H1 (cell line): ENCODE measurements at regions not wholly inside any gene's neighbourhood (a gene's known extent, or its start where the extent isn't known, plus 50 kb on each side); places are given as distances from the start of the nearest gene placed in this dataset.
"Not testable (repeated sequence)": the region's sequence is repeated elsewhere in the genome, so short reads cannot be mapped to it uniquely, and the experiment has no call there.

Experiments used
- CTCF ChIA-PET: fragments of 300-600 bp; sonication (Branson Sonifier 250); formaldehyde crosslinking; loops from one replicate; lab custom pipeline; 2021; ENCODE audit not compliant: partially characterized antibody; lab: Charles Lee
- POLR2A ChIA-PET: fragments of 300-600 bp; sonication (Branson Sonifier 250); formaldehyde crosslinking; loops from one replicate; lab custom pipeline; 2021; ENCODE audit warnings: inconsistent platforms; ENCODE audit not compliant: partially characterized antibody; lab: Charles Lee
- DNase-seq, 2 experiments: peaks; one replicate each; pipeline versions ENCODE4 v3.0.0 to v3.0.0-alpha.2; 2010 to 2022; ENCODE audit warnings: low spot score in 2 of 2, low read depth in 1 of 2, mixed read lengths in 1 of 2
- FAIRE-seq: peaks from 2 replicates; lab custom pipeline; 2011; peaks lifted over from hg19 to GRCh38; lab: Jason Lieb, UNC
- H2AFZ ChIP-seq: 2 replicates; pipeline ENCODE4 v1.8.1; 2012; ENCODE audit warnings: low read length, inconsistent platforms
- H2AK5ac ChIP-seq: 2 replicates; pipeline ENCODE4 v1.6.1; 2013; ENCODE audit warnings: low read depth, low read length
- H2BK120ac ChIP-seq: replicated peaks from 2 replicates; pipeline ENCODE3; 2013; ENCODE audit warnings: low read depth, low read length, inconsistent platforms
- H2BK12ac ChIP-seq: 2 replicates; pipeline ENCODE4 v1.6.1; 2013; ENCODE audit warnings: low read depth, low read length
- H2BK15ac ChIP-seq: 2 replicates; pipeline ENCODE4 v1.6.1; 2013; ENCODE audit warnings: low read length
- H2BK20ac ChIP-seq: 2 replicates; pipeline ENCODE4 v1.6.1; 2013; ENCODE audit warnings: low read length
- H2BK5ac ChIP-seq: 2 replicates; pipeline ENCODE4 v1.6.1; 2013; ENCODE audit warnings: low read depth, low read length
- H3K14ac ChIP-seq: 2 replicates; pipeline ENCODE4 v1.6.1; 2013; ENCODE audit warnings: inconsistent platforms; ENCODE audit not compliant: insufficient read length
- H3K18ac ChIP-seq: 2 replicates; pipeline ENCODE4 v1.6.1; 2013; ENCODE audit warnings: low read length; ENCODE audit errors: extremely low read depth
- H3K23ac ChIP-seq: 2 replicates; pipeline ENCODE4 v1.6.1; 2013; ENCODE audit warnings: inconsistent platforms; ENCODE audit not compliant: insufficient read length
- H3K23me2 ChIP-seq: 2 replicates; pipeline ENCODE4 v1.6.1; 2013; ENCODE audit warnings: low read depth, low read length
- H3K27ac ChIP-seq: 2 replicates; pipeline ENCODE4 v1.6.1; 2011; ENCODE audit warnings: low read depth, low read length, inconsistent platforms
- H3K27me3 ChIP-seq, 4 experiments: replicated peaks in 1 of 4; 1 replicate in 1 of 4; 2 replicates in 3 of 4; pipeline versions ENCODE4 v1.6.1 to v1.8.1; 2011 to 2013; ENCODE audit warnings: low read length in 3 of 4, mild to moderate bottlenecking in 3 of 4, inconsistent platforms in 2 of 4, mixed read lengths in 2 of 4, moderate library complexity in 1 of 4; ENCODE audit not compliant: control insufficient read depth in 3 of 4, insufficient read depth in 3 of 4; ENCODE audit errors: extremely low read depth in 1 of 4
- H3K36me3 ChIP-seq, 4 experiments: 2 replicates each; pipeline versions ENCODE4 v1.6.1 to v1.8.1; 2011 to 2013; ENCODE audit warnings: mild to moderate bottlenecking in 4 of 4, low read length in 3 of 4, moderate library complexity in 2 of 4, control low read depth in 1 of 4, inconsistent platforms in 1 of 4; ENCODE audit not compliant: insufficient read depth in 4 of 4, control insufficient read depth in 2 of 4
- H3K4ac ChIP-seq: replicated peaks from 2 replicates; pipeline ENCODE3; 2013; ENCODE audit warnings: low read length, low read depth, mixed read lengths, inconsistent platforms; ENCODE audit not compliant: insufficient read length
- H3K4me1 ChIP-seq, 4 experiments: replicated peaks in 1 of 4; 1 replicate in 1 of 4; 2 replicates in 3 of 4; pipeline versions ENCODE4 v1.6.1 to v1.8.1; 2011 to 2013; ENCODE audit warnings: low read length in 3 of 4, inconsistent platforms in 2 of 4, mixed read lengths in 1 of 4; ENCODE audit not compliant: insufficient read depth in 4 of 4, control insufficient read depth in 3 of 4
- H3K4me2 ChIP-seq, 2 experiments: 2 replicates each; pipeline versions ENCODE4 v1.6.1 to v1.8.1; 2011 to 2013; ENCODE audit warnings: low read depth in 2 of 2, low read length in 2 of 2, control low read depth in 1 of 2, inconsistent platforms in 1 of 2, mild to moderate bottlenecking in 1 of 2; ENCODE audit not compliant: insufficient read depth in 1 of 2
- H3K4me3 ChIP-seq, 4 experiments: fragments of 200-600, 300-600 bp in 1 of 4; sonication (generic), shearing (Covaris generic), sonication (Bioruptor Twin) in 1 of 4; 2 replicates each; pipeline versions ENCODE4 v1.5.1 to v1.8.1; 2011 to 2016; ENCODE audit warnings: low read length in 4 of 4, low read depth in 3 of 4, control low read depth in 2 of 4, inconsistent platforms in 2 of 4, mild to moderate bottlenecking in 2 of 4, mixed read lengths in 1 of 4, moderate library complexity in 1 of 4; ENCODE audit not compliant: insufficient read depth in 2 of 4; ENCODE audit errors: extremely low read depth in 1 of 4
- H3K56ac ChIP-seq: replicated peaks from 2 replicates; pipeline ENCODE3; 2013; ENCODE audit warnings: low read depth, mild to moderate bottlenecking, mixed read lengths, low read length, inconsistent platforms; ENCODE audit not compliant: insufficient read length
- H3K79me1 ChIP-seq: 2 replicates; pipeline ENCODE4 v1.6.1; 2013; ENCODE audit warnings: low read depth, low read length, control low read depth
- H3K79me2 ChIP-seq, 2 experiments: 2 replicates each; pipeline versions ENCODE4 v1.6.1 to v1.8.1; 2012 to 2013; ENCODE audit warnings: low read length in 2 of 2, mild to moderate bottlenecking in 2 of 2, inconsistent platforms in 1 of 2; ENCODE audit not compliant: insufficient read depth in 2 of 2, control insufficient read depth in 1 of 2
- H3K9ac ChIP-seq, 4 experiments: replicated peaks in 1 of 4; 1 replicate in 1 of 4; 2 replicates in 3 of 4; pipeline versions ENCODE4 v1.6.1 to v1.8.1; 2011 to 2013; ENCODE audit warnings: low read depth in 3 of 4, low read length in 3 of 4, control low read depth in 2 of 4, mild to moderate bottlenecking in 2 of 4, moderate library complexity in 2 of 4, inconsistent platforms in 1 of 4; ENCODE audit errors: extremely low read depth in 1 of 4
- H3K9me3 ChIP-seq, 2 experiments: 2 replicates each; pipeline versions ENCODE4 v1.6.1 to v1.8.1; 2012 to 2013; ENCODE audit warnings: mild to moderate bottlenecking in 2 of 2, moderate library complexity in 2 of 2, control low read depth in 1 of 2, inconsistent platforms in 1 of 2, low read depth in 1 of 2, low read length in 1 of 2, mixed read lengths in 1 of 2; ENCODE audit not compliant: insufficient read depth in 2 of 2
- H4K20me1 ChIP-seq, 2 experiments: replicated peaks in 1 of 2; 2 replicates each; pipeline versions ENCODE3 to v1.8.1; 2011 to 2013; ENCODE audit warnings: inconsistent platforms in 2 of 2, low read length in 2 of 2, mild to moderate bottlenecking in 1 of 2; ENCODE audit not compliant: insufficient read depth in 2 of 2, control insufficient read depth in 1 of 2
- H4K5ac ChIP-seq: 2 replicates; pipeline ENCODE4 v1.6.1; 2013; ENCODE audit warnings: low read length, low read depth, mixed read lengths, inconsistent platforms; ENCODE audit not compliant: insufficient read length
- H4K8ac ChIP-seq: 2 replicates; pipeline ENCODE4 v1.8.0; 2013; ENCODE audit warnings: mild to moderate bottlenecking, moderate library complexity, low read length, inconsistent platforms; ENCODE audit not compliant: insufficient read depth; ENCODE audit errors: extremely low read depth
- H4K91ac ChIP-seq: replicated peaks from 2 replicates; pipeline ENCODE3; 2013; ENCODE audit warnings: low read length, mixed read lengths, inconsistent platforms; ENCODE audit not compliant: insufficient read length
- WGBS, 2 experiments: shearing (Covaris generic) in 1 of 2; methylation state at CpG; one replicate each; pipeline versions ENCODE4 v1.1.6 to v1.1.7; 2013 to 2015; ENCODE audit warnings: low lambda C conversion rate in 2 of 2, mixed read lengths in 2 of 2, inconsistent platforms in 1 of 2, low coverage in 1 of 2, missing lambda C conversion rate in 1 of 2; ENCODE audit not compliant: insufficient replicate concordance in 2 of 2, insufficient coverage in 1 of 2, insufficient read length in 1 of 2; ENCODE audit errors: extremely low coverage in 1 of 2, missing lambda C conversion rate in 1 of 2; 5-methylcytosine and 5-hydroxymethylcytosine counted together

GRCh38 chr5:138682462-138682861, 70.8 kb upstream of the CTNNA1 start:
- H3K36me3 ChIP-seq, H2AK5ac ChIP-seq, H3K4me2 ChIP-seq, FAIRE-seq, DNase-seq, H3K4me1 ChIP-seq, H3K23me2 ChIP-seq, H3K23ac ChIP-seq, POLR2A ChIA-PET, H2BK15ac ChIP-seq, H2BK120ac ChIP-seq, H3K27ac ChIP-seq, H2BK5ac ChIP-seq, H2AFZ ChIP-seq, H3K4me3 ChIP-seq, H4K8ac ChIP-seq, H3K27me3 ChIP-seq, H3K56ac ChIP-seq, H4K91ac ChIP-seq, H3K18ac ChIP-seq, H3K14ac ChIP-seq, H3K79me1 ChIP-seq, H4K5ac ChIP-seq, H3K4ac ChIP-seq, H3K79me2 ChIP-seq, H2BK12ac ChIP-seq, H2BK20ac ChIP-seq, H4K20me1 ChIP-seq, H3K9ac ChIP-seq: not testable (repeated sequence)
- 73% methylated on average over 3 of the region's 4 CpGs; no CpG with 5 or more reads in 1 of the 2 experiments for WGBS, 2 experiments
- H3K9me3 ChIP-seq: peaks cover 9 to 12% of the 10 kb centered on the region in 2 experiments; a peak in 3 of 4 replicates
- CTCF ChIA-PET: interaction anchor here (1.0 to 1.6 kb wide), 2 partner anchors 30 to 107 kb away, joined by 3 read pairs; no protein-coding TSS in a partner anchor

- POLR2A ChIA-PET, FAIRE-seq, H3K4me2 ChIP-seq, H3K14ac ChIP-seq, H2BK120ac ChIP-seq, H2BK20ac ChIP-seq, H3K23ac ChIP-seq, H2BK5ac ChIP-seq, H3K79me1 ChIP-seq, H3K36me3 ChIP-seq, H3K4me1 ChIP-seq, H3K9ac ChIP-seq, H3K23me2 ChIP-seq, H3K27ac ChIP-seq, H3K56ac ChIP-seq, DNase-seq, H2BK12ac ChIP-seq, H4K8ac ChIP-seq, H2AK5ac ChIP-seq, H3K9me3 ChIP-seq, H2AFZ ChIP-seq, CTCF ChIA-PET, H4K91ac ChIP-seq, H4K5ac ChIP-seq, H3K4ac ChIP-seq, H3K27me3 ChIP-seq, H4K20me1 ChIP-seq, H2BK15ac ChIP-seq, H3K18ac ChIP-seq, H3K79me2 ChIP-seq, H3K4me3 ChIP-seq: not testable (repeated sequence)
- 92% methylated on average over 2 of the region's 3 CpGs; no CpG with 5 or more reads in 1 of the 2 experiments for WGBS, 2 experiments
These were observed 74.4 kb upstream of the CTNNA1 start for GRCh38 chr5:138678826-138679225.
